HFFc6 (cell line): ENCODE measurements at regions not wholly inside any gene's neighbourhood (a gene's known extent, or its start where the extent isn't known, plus 50 kb on each side); places are given as distances from the start of the nearest gene placed in this dataset.

ENCODE experiments used
- DNase-seq: peaks from one replicate; pipeline ENCODE4 v3.0.0-alpha.2; 2018
- H3K27ac Mint-ChIP-seq: 2 replicates; pipeline ENCODE4 v1.8.0; 2020; ENCODE audit warnings: mild to moderate bottlenecking, mixed read lengths
- H3K27me3 Mint-ChIP-seq: 2 replicates; pipeline ENCODE4 v1.8.0; 2021; ENCODE audit warnings: mild to moderate bottlenecking, moderate library complexity, mixed read lengths; ENCODE audit not compliant: insufficient read depth
- H3K36me3 Mint-ChIP-seq: 2 replicates; pipeline ENCODE4 v1.8.0; 2021; ENCODE audit warnings: low read depth, mixed read lengths
- H3K4me1 Mint-ChIP-seq: 2 replicates; pipeline ENCODE4 v1.8.0; 2020; ENCODE audit warnings: low read depth, mixed read lengths
- H3K4me3 Mint-ChIP-seq: 2 replicates; pipeline ENCODE4 v1.8.0; 2020; ENCODE audit warnings: mild to moderate bottlenecking, moderate library complexity, mixed read lengths
- H3K9me3 Mint-ChIP-seq: 2 replicates; pipeline ENCODE4 v1.8.0; 2020; ENCODE audit warnings: mild to moderate bottlenecking, mixed read lengths
- CTCF ChIP-seq: fragments of 200-600 bp; sonication (generic); IDR thresholded peaks from 2 replicates; pipeline ENCODE4 v1.5.0; 2021; ENCODE audit warnings: antibody characterized with exemption, mild to moderate bottlenecking

GRCh38 chr3:13235079-13235478, 161.8 kb upstream of the IQSEC1 start:
- no peaks in the 10 kb centered on the region for H3K9me3 Mint-ChIP-seq
- H3K36me3 Mint-ChIP-seq: no peaks in the 10 kb centered on the region
- peaks cover 47% of the 10 kb centered on the region for H3K27me3 Mint-ChIP-seq
- no peak overlapping the region for H3K27ac Mint-ChIP-seq
- no peak overlapping the region for H3K4me3 Mint-ChIP-seq
- TF ChIP-seq CTCF: no peak
- no peak for DNase-seq
- no peaks in the 10 kb centered on the region; the same call in 1 of the 2 replicates for H3K4me1 Mint-ChIP-seq

GRCh38 chr3:13234666-13235065, 161.4 kb upstream of the IQSEC1 start:
- no peak overlapping the region for H3K4me3 Mint-ChIP-seq
- no peak overlapping the region for H3K27ac Mint-ChIP-seq
- H3K27me3 Mint-ChIP-seq: peaks cover 45% of the 10 kb centered on the region
- H3K9me3 Mint-ChIP-seq: no peaks in the 10 kb centered on the region
- TF ChIP-seq CTCF: no peak
- DNase-seq: no peak
- no peaks in the 10 kb centered on the region; the same call in 1 of the 2 replicates for H3K4me1 Mint-ChIP-seq
- no peaks in the 10 kb centered on the region for H3K36me3 Mint-ChIP-seq

- H3K27me3 Mint-ChIP-seq: peaks cover 45% of the 10 kb centered on the region
- H3K27ac Mint-ChIP-seq: no peak overlapping the region
- H3K9me3 Mint-ChIP-seq: no peaks in the 10 kb centered on the region
- H3K4me3 Mint-ChIP-seq: no peak overlapping the region
- H3K36me3 Mint-ChIP-seq: no peaks in the 10 kb centered on the region
- TF ChIP-seq CTCF: no peak
- no peaks in the 10 kb centered on the region; the same call in 1 of the 2 replicates for H3K4me1 Mint-ChIP-seq
- DNase-seq: no peak
Measured at GRCh38 chr3:13233487-13234485, 160.6 kb upstream of the IQSEC1 start.

GRCh38 chr3:13231781-13232666, 158.8 kb upstream of the IQSEC1 start:
- no peaks in the 10 kb centered on the region; the same call in 1 of the 2 replicates for H3K4me1 Mint-ChIP-seq
- no peak overlapping the region for H3K27ac Mint-ChIP-seq
- DNase-seq: no peak
- H3K4me3 Mint-ChIP-seq: no peak overlapping the region
- H3K36me3 Mint-ChIP-seq: no peaks in the 10 kb centered on the region
- TF ChIP-seq CTCF: no peak
- H3K27me3 Mint-ChIP-seq: peaks cover 47% of the 10 kb centered on the region
- no peaks in the 10 kb centered on the region for H3K9me3 Mint-ChIP-seq

- Mint-ChIP-seq H3K9me3 (no peaks in the 10 kb centered on the region), H3K27ac (no peak overlapping the region), H3K27me3 (peaks cover 37% of the 10 kb centered on the region), H3K36me3 (no peaks in the 10 kb centered on the region), H3K4me1 (no peaks in the 10 kb centered on the region), H3K4me3 (no peak overlapping the region)
- peak; percentile 47 for TF ChIP-seq CTCF
- DNase-seq: peak; percentile 13
Measured at GRCh38 chr3:13229273-13229949, 156.2 kb upstream of the IQSEC1 start.
